ENCODE measurements at regions not wholly inside any gene's neighbourhood (a gene's known extent, or its start where the extent isn't known, plus 50 kb on each side); places are given as distances from the start of the nearest gene placed in this dataset.

- ChIA-PET POLR2A (no interaction called here), CTCF (no interaction called here)
- Histone ChIP-seq H3K27ac (ENCODE audit: low read depth, low read length) (no peak overlapping the region), H3K9me3 (ENCODE audit: control insufficient read depth, insufficient read depth, low read length) (no peaks in the 10 kb centered on the region; the same call in 1 of the 2 replicates), H3K27me3 (ENCODE audit: control insufficient read depth, insufficient read depth, low read length) (no peaks in the 10 kb centered on the region), H3K4me3 (ENCODE audit: low read depth, low read length) (no peak overlapping the region)
- no peak for DNase-seq (ENCODE audit: low read depth, low spot score)
- TF ChIP-seq CTCF (IDR thresholded peaks at IDR 0.05; ENCODE audit: low read depth, low read length), result no peak
Measured at GRCh38 chr1:234990328-234990675, 138.3 kb downstream of the TOMM20 start.

DNA sequence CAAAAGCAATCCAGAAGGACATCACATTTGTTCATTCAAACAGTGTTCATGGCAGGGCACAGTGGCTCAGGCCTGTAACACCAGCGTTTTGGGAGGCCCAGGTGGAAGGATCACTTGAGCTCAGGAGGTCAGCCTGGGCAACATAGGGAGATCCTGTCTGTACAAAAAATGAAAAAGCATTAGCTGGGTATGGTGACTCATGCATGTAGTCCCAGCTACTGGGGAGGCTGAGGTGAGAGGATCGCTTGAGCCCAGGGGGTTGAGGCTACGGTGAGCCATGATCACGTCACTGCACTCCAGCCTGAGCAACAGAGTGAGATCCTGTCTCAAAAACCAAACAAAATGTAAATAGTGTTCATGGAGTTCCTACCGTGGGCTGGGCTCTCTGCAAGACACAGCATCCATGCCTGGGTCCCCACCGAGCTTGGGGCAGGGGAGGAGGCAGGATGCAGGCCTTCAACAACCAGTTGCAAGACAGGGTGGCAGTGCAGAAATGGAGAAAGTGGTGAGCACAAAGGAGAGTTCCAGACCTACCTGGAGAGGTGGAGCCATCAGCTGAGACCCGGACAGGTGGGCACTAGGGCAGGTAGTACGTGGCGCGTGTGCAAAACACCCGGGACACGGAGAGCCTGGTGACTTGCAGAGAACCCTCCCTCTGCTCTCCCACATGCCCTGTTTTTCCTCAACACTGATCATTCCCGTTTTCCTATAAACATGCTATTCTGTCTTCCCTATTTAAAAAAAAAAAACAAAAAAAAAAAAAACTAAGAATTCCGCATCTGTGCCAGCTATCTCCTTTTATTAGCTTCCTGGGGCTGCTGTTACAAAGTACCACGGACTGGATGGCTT lies 138.9 kb downstream of the TOMM20 start:
- DNase-seq (ENCODE audit: low read depth, low spot score), result no peak
- Histone ChIP-seq H3K27me3 (ENCODE audit: control insufficient read depth, insufficient read depth, low read length) (no peaks in the 10 kb centered on the region), H3K4me3 (ENCODE audit: low read depth, low read length) (no peak overlapping the region), H3K27ac (ENCODE audit: low read depth, low read length) (no peak overlapping the region), H3K9me3 (ENCODE audit: control insufficient read depth, insufficient read depth, low read length) (no peaks in the 10 kb centered on the region; the same call in 1 of the 2 replicates)
- CTCF ChIA-PET, result no interaction called here
- no peak for TF ChIP-seq CTCF (IDR thresholded peaks at IDR 0.05; ENCODE audit: low read depth, low read length)
- POLR2A ChIA-PET, result interaction anchor here (1.3 kb wide), 1 partner anchor 9 kb away, joined by 3 read pairs; no protein-coding TSS in a partner anchor

DNA sequence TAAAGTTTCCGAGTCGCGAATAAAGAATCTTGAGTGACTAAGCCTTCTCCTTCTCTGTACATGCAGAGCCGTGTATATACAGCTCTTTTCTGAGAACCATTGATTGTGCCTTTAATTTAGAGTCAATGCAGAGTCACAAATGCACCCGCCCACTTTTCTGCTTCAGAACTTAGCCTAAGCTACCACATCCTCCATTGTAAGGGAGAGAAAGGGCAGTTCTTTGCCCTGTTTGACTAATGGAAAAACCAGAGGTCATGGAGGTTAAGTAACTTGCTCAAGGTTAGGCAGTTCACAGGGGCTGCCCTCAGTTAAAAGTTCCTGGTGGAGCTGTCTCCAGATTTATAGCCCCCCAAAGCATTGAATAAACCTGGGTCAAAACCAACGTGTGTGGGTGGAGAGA lies 139.6 kb downstream of the TOMM20 start:
- DNase-seq (ENCODE audit: low read depth, low spot score), result no peak
- H3K27me3 ChIP-seq (ENCODE audit: control insufficient read depth, insufficient read depth, low read length), result no peaks in the 10 kb centered on the region
- H3K9me3 ChIP-seq (ENCODE audit: control insufficient read depth, insufficient read depth, low read length), result no peaks in the 10 kb centered on the region; the same call in none of the 2 replicates
- no peak overlapping the region for H3K4me3 ChIP-seq (ENCODE audit: low read depth, low read length)
- H3K27ac ChIP-seq (ENCODE audit: low read depth, low read length), result no peak overlapping the region
- POLR2A ChIA-PET, result interaction anchor here (0.9 to 1.3 kb wide), 2 partner anchors 8 to 63 kb away, joined by 3 read pairs; no protein-coding TSS in a partner anchor
- CTCF ChIA-PET, result no interaction called here
- no peak for TF ChIP-seq CTCF (IDR thresholded peaks at IDR 0.05; ENCODE audit: low read depth, low read length)

- no peak for DNase-seq (ENCODE audit: low read depth, low spot score)
- POLR2A ChIA-PET, result interaction anchor here (0.9 to 1.3 kb wide), 2 partner anchors 7 to 63 kb away, joined by 3 read pairs; no protein-coding TSS in a partner anchor
- H3K27me3 ChIP-seq (ENCODE audit: control insufficient read depth, insufficient read depth, low read length), result no peaks in the 10 kb centered on the region
- no peak overlapping the region for H3K27ac ChIP-seq (ENCODE audit: low read depth, low read length)
- no peak overlapping the region for H3K4me3 ChIP-seq (ENCODE audit: low read depth, low read length)
- H3K9me3 ChIP-seq (ENCODE audit: control insufficient read depth, insufficient read depth, low read length), result no peaks in the 10 kb centered on the region; the same call in none of the 2 replicates
- CTCF ChIA-PET, result no interaction called here
- TF ChIP-seq CTCF (IDR thresholded peaks at IDR 0.05; ENCODE audit: low read depth, low read length), result no peak
Measured at GRCh38 chr1:234988536-234988935, 140.1 kb downstream of the TOMM20 start.

DNA sequence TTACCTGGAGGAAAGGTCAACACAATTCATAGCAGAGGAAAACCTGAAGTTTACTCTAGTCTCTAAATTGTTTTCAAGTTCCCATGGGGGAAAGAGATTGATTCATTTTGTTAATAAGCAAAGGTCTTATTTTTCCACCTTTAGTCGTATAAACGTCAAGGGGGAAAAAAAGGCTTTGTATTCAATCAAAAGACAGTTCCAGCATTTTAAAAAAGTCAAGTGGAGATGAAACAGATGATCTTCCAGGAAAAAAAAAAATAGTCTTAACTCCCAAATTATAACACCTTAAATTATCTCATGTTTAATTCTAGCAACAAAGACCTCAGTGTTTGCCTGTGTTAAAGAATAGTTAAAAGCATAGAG lies 140.5 kb downstream of the TOMM20 start:
- H3K4me3 ChIP-seq (ENCODE audit: low read depth, low read length), result no peak overlapping the region
- ChIA-PET POLR2A (interaction anchor here (0.9 kb wide), 1 partner anchor 63 kb away, joined by 3 read pairs; no protein-coding TSS in a partner anchor), CTCF (no interaction called here)
- H3K27me3 ChIP-seq (ENCODE audit: control insufficient read depth, insufficient read depth, low read length), result no peaks in the 10 kb centered on the region
- no peaks in the 10 kb centered on the region; the same call in none of the 2 replicates for H3K9me3 ChIP-seq (ENCODE audit: control insufficient read depth, insufficient read depth, low read length)
- peak overlapping the region; percentile 79 for H3K27ac ChIP-seq (ENCODE audit: low read depth, low read length)
- TF ChIP-seq CTCF (IDR thresholded peaks at IDR 0.05; ENCODE audit: low read depth, low read length), result no peak
- no peak for DNase-seq (ENCODE audit: low read depth, low spot score)

Measured in AG04450 (cell line).